Neural progenitor cell (in vitro differentiated cells): ENCODE measurements at regions not wholly inside any gene's neighbourhood (a gene's known extent, or its start where the extent isn't known, plus 50 kb on each side); places are given as distances from the start of the nearest gene placed in this dataset.

Experiments
- EZH2phosphoT487 ChIP-seq: fragments of 200-600 bp; sonication (generic); IDR thresholded peaks from 2 replicates; pipeline ENCODE4 v1.6.1; 2017; ENCODE audit warnings: antibody characterized with exemption
- TF ChIP-seq, protein P1 (sequence below): fragments of 200-600 bp; sonication (generic); IDR thresholded peaks from 2 replicates; pipeline ENCODE4 v1.5.1; 2017; ENCODE audit warnings: antibody characterized with exemption, mild to moderate bottlenecking

DNA sequence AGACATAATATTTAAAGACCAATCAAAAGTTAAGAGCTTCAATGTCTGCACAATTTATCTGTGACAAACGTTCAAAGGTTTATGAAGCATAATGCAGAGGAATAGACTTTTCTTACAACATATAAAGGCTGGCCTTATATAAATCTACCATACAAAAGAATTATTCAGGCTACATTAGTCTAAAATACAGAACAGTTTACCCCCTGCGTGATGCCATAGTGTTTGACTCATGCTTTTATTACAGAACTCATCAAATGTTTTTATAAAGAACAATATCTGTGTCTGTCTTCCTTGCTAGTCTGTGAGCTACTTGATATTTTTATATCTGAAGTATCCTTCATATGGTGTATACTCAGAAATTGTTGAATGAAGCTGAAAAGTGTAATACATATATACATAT lies 1084.5 kb upstream of the FLRT2 start:
- TF ChIP-seq EZH2phosphoT487: no peak
- TF ChIP-seq, protein P1, sequence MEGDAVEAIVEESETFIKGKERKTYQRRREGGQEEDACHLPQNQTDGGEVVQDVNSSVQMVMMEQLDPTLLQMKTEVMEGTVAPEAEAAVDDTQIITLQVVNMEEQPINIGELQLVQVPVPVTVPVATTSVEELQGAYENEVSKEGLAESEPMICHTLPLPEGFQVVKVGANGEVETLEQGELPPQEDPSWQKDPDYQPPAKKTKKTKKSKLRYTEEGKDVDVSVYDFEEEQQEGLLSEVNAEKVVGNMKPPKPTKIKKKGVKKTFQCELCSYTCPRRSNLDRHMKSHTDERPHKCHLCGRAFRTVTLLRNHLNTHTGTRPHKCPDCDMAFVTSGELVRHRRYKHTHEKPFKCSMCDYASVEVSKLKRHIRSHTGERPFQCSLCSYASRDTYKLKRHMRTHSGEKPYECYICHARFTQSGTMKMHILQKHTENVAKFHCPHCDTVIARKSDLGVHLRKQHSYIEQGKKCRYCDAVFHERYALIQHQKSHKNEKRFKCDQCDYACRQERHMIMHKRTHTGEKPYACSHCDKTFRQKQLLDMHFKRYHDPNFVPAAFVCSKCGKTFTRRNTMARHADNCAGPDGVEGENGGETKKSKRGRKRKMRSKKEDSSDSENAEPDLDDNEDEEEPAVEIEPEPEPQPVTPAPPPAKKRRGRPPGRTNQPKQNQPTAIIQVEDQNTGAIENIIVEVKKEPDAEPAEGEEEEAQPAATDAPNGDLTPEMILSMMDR: no peak
